ENCODE measurements at regions not wholly inside any gene's neighbourhood (a gene's known extent, or its start where the extent isn't known, plus 50 kb on each side); places are given as distances from the start of the nearest gene placed in this dataset.

DNA sequence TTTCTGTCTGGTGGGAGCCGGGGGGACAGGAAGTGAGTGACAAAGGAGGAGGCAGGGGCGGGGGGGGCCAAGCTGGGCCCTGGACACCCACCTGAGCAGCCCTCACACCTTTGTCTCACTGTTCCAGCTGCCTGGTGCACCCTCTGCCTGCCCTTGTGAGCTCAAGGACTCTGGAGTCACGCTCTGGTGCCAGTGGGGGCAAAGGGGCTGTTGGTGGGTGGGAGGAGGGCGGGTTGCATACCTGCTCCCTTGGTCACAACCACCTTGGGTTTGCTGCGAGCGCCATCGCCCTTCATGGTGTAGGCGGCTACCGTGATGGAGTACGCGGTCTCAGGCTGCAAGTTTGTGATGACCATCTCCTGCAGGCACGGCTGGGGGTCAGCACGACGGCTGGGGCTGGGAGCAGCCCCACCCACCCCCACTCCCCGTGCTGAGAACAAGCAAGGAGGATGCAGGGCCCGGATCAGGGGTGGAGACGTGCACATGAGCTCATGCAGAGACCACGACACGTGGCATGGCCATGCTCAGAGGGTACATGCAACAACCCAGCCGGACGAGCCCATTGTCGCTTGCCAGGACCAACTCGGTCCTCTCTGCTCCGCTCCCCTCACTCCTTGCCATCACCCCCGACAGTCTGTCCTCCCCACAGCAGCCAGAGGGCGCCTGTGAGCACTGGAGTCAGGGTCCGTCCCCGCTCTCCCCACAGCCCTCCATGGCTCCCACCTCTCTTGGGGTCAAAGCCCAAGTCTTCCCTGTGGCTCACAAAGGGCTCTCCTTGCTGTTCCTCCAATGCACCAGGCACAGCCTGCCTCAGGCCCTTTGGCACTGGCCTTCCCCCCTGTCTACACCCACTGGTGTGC, 114.9 kb downstream of the PTPRS start:
- TF ChIP-seq, protein P1, sequence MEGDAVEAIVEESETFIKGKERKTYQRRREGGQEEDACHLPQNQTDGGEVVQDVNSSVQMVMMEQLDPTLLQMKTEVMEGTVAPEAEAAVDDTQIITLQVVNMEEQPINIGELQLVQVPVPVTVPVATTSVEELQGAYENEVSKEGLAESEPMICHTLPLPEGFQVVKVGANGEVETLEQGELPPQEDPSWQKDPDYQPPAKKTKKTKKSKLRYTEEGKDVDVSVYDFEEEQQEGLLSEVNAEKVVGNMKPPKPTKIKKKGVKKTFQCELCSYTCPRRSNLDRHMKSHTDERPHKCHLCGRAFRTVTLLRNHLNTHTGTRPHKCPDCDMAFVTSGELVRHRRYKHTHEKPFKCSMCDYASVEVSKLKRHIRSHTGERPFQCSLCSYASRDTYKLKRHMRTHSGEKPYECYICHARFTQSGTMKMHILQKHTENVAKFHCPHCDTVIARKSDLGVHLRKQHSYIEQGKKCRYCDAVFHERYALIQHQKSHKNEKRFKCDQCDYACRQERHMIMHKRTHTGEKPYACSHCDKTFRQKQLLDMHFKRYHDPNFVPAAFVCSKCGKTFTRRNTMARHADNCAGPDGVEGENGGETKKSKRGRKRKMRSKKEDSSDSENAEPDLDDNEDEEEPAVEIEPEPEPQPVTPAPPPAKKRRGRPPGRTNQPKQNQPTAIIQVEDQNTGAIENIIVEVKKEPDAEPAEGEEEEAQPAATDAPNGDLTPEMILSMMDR (IDR thresholded peaks at IDR 0.05): peak in 3 of 4 donors; percentile 28 to 32 (median 32)
- TF ChIP-seq POLR2A (IDR thresholded peaks at IDR 0.05): no peak
- no peak for DNase-seq
- intact Hi-C loops (cut with DNase I): no loop called here
- H3K27ac ChIP-seq: no peak overlapping the region
- ATAC-seq: peak in 1 of 4 donors; percentile 30
- H3K4me3 ChIP-seq: no peak overlapping the region
- H3K4me1 ChIP-seq: no peaks in the 10 kb centered on the region
- WGBS (ENCODE audit: insufficient coverage, low coverage, low lambda C conversion rate, missing lambda C conversion rate): 56% methylated on average over 5 of the region's 28 CpGs
- H3K27me3 ChIP-seq: no peaks in the 10 kb centered on the region
- no peaks in the 10 kb centered on the region for H3K9me3 ChIP-seq
- no peaks in the 10 kb centered on the region for H3K36me3 ChIP-seq

DNA sequence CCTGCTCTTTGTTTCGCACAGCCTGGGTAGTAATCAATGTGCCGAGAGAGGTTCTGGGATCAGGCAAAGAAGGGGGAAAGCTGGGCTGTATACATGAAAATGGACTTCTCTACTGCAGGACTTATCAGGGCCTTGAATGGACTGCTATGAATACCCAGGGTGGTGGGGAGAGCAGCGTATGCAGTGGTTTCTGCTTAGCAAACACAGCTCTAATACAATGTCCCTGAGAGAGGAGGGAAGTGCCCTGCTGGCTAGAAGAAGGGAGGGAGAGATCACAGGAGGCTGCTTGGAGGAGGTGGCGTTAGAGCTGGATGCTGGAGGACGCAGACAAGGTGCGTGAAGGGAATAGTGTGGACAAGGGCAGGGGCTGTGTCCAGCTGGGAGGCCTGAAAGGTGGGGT, 116.1 kb downstream of the PTPRS start:
- H3K27ac ChIP-seq: no peak overlapping the region
- H3K9me3 ChIP-seq: no peaks in the 10 kb centered on the region
- intact Hi-C loops (cut with DNase I): no loop called here
- no peaks in the 10 kb centered on the region for H3K4me1 ChIP-seq
- ATAC-seq: no peak
- 79% methylated on average over 3 of the region's 6 CpGs for WGBS (ENCODE audit: insufficient coverage, low coverage, low lambda C conversion rate, missing lambda C conversion rate)
- H3K4me3 ChIP-seq: no peak overlapping the region
- TF ChIP-seq POLR2A (IDR thresholded peaks at IDR 0.05): no peak
- TF ChIP-seq, protein P1 (IDR thresholded peaks at IDR 0.05): no peak
- H3K36me3 ChIP-seq: no peaks in the 10 kb centered on the region
- no peak for DNase-seq
- H3K27me3 ChIP-seq: no peaks in the 10 kb centered on the region

- no peak for DNase-seq
- TF ChIP-seq, protein P1 (IDR thresholded peaks at IDR 0.05): no peak
- no peak for TF ChIP-seq POLR2A (IDR thresholded peaks at IDR 0.05)
- Histone ChIP-seq H3K9me3 (no peaks in the 10 kb centered on the region), H3K4me1 (no peaks in the 10 kb centered on the region), H3K4me3 (no peak overlapping the region), H3K27me3 (no peaks in the 10 kb centered on the region), H3K27ac (no peak overlapping the region), H3K36me3 (no peaks in the 10 kb centered on the region)
- WGBS (ENCODE audit: insufficient coverage, low coverage, low lambda C conversion rate, missing lambda C conversion rate): no CpG with 5 or more reads among the region's 53 CpGs
- intact Hi-C loops (cut with DNase I): no loop called here
- ATAC-seq: no peak
Observed at GRCh38 chr19:5222821-5223321, 117.7 kb downstream of the PTPRS start.

GRCh38 chr19:5222178-5222577, 118.4 kb downstream of the PTPRS start:
- H3K9me3 ChIP-seq: no peaks in the 10 kb centered on the region

More at GRCh38 chr19:5222178-5222577, 118.4 kb downstream of the PTPRS start:
- intact Hi-C loops (cut with DNase I): no loop called here
- no peak for TF ChIP-seq POLR2A (IDR thresholded peaks at IDR 0.05)
- TF ChIP-seq, protein P1 (IDR thresholded peaks at IDR 0.05): no peak
- no peak for ATAC-seq
- 79% methylated on average over 8 of the region's 22 CpGs for WGBS (ENCODE audit: insufficient coverage, low coverage, low lambda C conversion rate, missing lambda C conversion rate)
- H3K27ac ChIP-seq: no peak overlapping the region
- DNase-seq: no peak
- no peaks in the 10 kb centered on the region for H3K27me3 ChIP-seq
- no peak overlapping the region for H3K4me3 ChIP-seq
- no peaks in the 10 kb centered on the region for H3K36me3 ChIP-seq
- H3K4me1 ChIP-seq: no peaks in the 10 kb centered on the region

Measured in right lobe of liver (tissue), 6 donors.